HG03159 (cell line): ENCODE measurements at regions not wholly inside any gene's neighbourhood (a gene's known extent, or its start where the extent isn't known, plus 50 kb on each side); places are given as distances from the start of the nearest gene placed in this dataset.
"Not testable (repeated sequence)": the region's sequence is repeated elsewhere in the genome, so short reads cannot be mapped to it uniquely, and the experiment has no call there.

Experiments
- ATAC-seq: cut with Tn5 transposase; IDR thresholded peaks from one replicate; pipeline ENCODE4 v1.9.1; 2021; ENCODE audit warnings: mild to moderate bottlenecking, moderate library complexity; ENCODE audit not compliant: unreplicated experiment

GRCh38 chr2:87476223-87476872 is 271.5 kb upstream of the PLGLB2 start:
- not testable (repeated sequence) for ATAC-seq

GRCh38 chr2:87476936-87477335 is 271.0 kb upstream of the PLGLB2 start:
- not testable (repeated sequence) for ATAC-seq

GRCh38 chr2:87477669-87478428 is 270.0 kb upstream of the PLGLB2 start:
- not testable (repeated sequence) for ATAC-seq

- ATAC-seq: not testable (repeated sequence)
Observed at GRCh38 chr2:87478911-87479310, 269.0 kb upstream of the PLGLB2 start.

GRCh38 chr2:87483093-87483680 is 264.7 kb upstream of the PLGLB2 start:
- ATAC-seq: not testable (repeated sequence)

- not testable (repeated sequence) for ATAC-seq
Observed at GRCh38 chr2:87484363-87484762, 263.5 kb upstream of the PLGLB2 start.

- ATAC-seq: not testable (repeated sequence)
Observed at GRCh38 chr2:87485455-87485854, 262.4 kb upstream of the PLGLB2 start.

- peak; percentile 87 for ATAC-seq
Observed at GRCh38 chr2:87485884-87486283, 262.0 kb upstream of the PLGLB2 start.

GRCh38 chr2:87486413-87486812 is 261.5 kb upstream of the PLGLB2 start:
- not testable (repeated sequence) for ATAC-seq

GRCh38 chr2:87488021-87488420 is 259.9 kb upstream of the PLGLB2 start:
- ATAC-seq: not testable (repeated sequence)

GRCh38 chr2:87488991-87489390 is 258.9 kb upstream of the PLGLB2 start:
- not testable (repeated sequence) for ATAC-seq

- ATAC-seq: not testable (repeated sequence)
Observed at GRCh38 chr2:87494846-87495245, 253.0 kb upstream of the PLGLB2 start.

GRCh38 chr2:87495455-87495854 is 252.4 kb upstream of the PLGLB2 start:
- ATAC-seq: not testable (repeated sequence)

GRCh38 chr2:87496036-87497006 is 251.6 kb upstream of the PLGLB2 start:
- ATAC-seq: peak; percentile 82

- ATAC-seq: not testable (repeated sequence)
Observed at GRCh38 chr2:87497135-87497534, 250.8 kb upstream of the PLGLB2 start.

- ATAC-seq: not testable (repeated sequence)
Observed at GRCh38 chr2:87497700-87498099, 250.2 kb upstream of the PLGLB2 start.

- ATAC-seq: peak; percentile 54
Observed at GRCh38 chr2:87498169-87498853, 249.6 kb upstream of the PLGLB2 start.

GRCh38 chr2:87498854-87499238 is 249.0 kb upstream of the PLGLB2 start:
- not testable (repeated sequence) for ATAC-seq

- ATAC-seq: not testable (repeated sequence)
Observed at GRCh38 chr2:87499860-87500259, 248.0 kb upstream of the PLGLB2 start.

- ATAC-seq: not testable (repeated sequence)
Observed at GRCh38 chr2:87500421-87500820, 247.5 kb upstream of the PLGLB2 start.
